Fibroblast of skin of back (primary cell): ENCODE measurements at regions not wholly inside any gene's neighbourhood (a gene's known extent, or its start where the extent isn't known, plus 50 kb on each side); places are given as distances from the start of the nearest gene placed in this dataset.

Experiments
- DNase-seq: peaks from one replicate; pipeline ENCODE4 v3.0.0-alpha.2; 2013

DNA sequence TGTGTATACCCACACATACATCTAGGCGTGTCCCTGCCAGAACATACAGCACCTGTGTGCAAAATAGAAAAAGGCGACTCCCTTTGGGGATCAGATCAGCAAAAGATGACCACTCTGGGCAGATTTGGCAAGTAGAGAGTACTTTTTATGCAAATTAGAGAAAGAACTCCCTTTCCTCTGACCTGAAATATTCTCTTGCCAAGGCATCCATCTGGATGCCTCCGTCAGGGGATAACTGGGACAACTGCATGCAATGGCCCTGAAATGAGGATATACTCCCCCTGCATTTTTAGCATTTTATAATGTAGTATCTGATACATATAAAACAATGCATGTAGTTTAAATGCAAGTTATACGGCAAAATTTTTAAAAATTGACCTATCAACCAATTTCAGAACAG, 247.7 kb downstream of the ICOS start:
- no peak for DNase-seq

DNA sequence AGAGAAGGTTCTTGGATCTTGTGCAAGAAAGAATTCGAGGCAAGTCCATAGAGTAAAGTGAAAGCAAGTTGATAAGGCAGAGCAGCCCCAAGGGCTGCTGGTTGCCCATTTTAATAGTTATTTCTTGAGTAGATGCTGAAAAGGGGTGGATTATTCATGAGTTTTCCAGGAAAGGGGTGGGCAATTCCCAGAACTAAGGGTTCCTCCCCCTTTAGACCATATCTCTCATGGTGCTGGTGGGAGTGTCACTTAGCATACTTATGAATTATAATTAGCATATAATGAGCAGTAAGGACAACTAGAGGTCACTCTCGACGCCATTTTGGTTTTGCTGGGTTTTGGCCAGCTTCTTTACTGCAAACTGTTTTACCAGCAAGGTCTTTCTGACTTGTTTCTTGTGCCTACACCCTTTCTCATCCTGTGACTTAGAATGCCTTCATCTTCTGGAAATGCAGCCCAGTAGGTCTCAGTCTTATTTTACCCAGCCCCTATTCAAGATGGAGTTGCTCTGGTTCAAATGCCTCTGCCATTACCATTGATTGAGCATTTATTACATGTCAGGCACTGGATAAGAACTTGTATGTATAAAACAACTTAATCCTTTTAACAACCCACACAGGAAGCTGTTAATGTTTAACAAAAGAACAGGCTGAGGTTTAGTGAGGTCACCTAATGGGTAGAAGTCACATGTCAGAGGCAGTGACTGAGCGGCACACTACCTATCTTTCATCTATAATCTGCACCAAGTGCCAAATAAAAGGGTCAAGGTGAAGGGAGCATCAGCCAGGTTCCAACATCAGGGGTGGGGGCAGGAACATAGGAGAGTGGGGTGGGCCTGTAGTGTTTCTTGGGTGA, 250.9 kb downstream of the ICOS start:
- no peak for DNase-seq

DNA sequence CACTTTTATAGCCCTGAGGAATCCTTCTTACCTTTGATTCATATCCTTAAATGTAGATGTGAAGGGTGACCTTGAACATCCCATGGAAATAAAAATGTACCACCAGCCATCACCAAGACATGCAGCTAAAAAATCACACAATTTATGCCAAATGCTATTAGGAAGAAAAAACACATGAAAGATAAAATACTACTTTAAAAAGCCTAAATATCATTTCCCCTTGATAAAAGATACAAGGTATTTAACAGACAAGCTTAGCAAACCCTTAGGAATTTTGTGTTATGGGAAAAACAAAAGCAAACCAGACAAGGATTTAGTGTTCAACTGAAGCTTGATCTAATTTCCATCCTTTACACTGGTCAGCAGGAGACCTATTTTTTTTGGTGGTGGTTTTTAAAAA, 255.0 kb downstream of the ICOS start:
- no peak for DNase-seq

DNA sequence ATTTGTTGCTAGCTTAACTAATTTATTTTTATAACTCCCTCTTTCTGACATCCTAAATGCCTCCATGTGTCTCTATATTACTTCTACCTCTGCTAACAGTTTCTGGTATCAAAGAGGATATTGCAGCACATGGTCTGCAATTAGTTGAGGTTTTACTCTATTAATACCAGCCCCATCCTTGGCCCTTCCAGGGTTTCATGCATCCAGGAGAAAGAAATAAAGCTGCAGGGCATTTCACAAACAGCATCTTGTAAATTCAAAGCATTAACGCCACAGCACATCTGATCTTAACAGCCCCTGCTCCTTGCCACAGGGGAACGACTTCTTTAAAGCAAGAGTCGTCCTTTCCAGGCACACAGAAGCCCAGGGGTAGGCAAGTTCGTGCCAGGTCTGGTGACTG, 258.9 kb downstream of the ICOS start:
- no peak for DNase-seq

DNA sequence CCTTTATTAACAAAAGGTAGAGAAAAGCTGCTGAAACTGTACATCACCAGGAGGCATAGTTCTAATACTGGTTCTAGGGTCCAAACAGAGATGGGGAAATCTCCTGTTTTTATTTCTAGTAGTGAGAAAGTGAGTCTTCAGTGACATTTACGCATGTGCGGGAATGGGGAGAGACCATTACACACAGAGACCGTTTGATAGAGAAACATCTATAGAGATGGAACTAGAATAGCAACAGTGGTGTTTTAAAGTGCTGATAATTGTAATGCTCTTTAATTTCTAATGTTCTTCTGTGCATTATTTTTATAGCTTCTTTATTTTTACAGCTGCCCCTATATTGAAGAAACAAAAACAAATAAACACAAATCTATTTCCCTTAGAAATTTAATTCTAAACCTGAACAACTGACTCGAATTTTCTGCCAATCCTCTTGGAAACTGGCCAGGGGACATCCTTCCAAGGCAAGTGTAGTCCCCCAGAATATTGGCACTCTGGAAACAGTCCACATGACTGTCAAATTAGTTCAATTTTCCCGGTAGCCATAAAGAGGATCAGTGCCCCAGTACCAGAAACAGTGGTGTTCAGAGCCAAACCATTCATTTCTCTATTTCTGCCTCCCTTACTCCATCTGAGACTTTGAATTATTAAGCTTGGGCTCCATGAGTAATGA, 260.9 kb downstream of the ICOS start:
- no peak for DNase-seq

DNA sequence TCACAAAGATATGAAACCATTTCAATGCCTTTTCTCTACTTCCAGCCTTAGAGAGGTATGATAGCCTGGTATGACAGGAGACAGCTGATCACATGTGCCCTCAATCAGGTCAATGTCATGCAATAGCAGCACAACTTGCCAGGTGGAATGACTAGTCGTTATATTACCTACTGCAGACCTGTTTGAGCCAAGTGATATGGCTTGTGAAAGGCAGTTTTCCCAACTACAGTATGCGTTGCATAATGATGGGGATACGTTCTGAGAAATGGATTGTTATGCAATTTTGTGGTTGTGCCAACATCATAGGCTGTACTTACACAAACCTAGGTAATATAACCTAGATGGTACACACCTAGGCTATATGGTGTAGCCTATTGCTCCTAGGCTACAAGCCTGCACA, 262.8 kb downstream of the ICOS start:
- DNase-seq: no peak

DNA sequence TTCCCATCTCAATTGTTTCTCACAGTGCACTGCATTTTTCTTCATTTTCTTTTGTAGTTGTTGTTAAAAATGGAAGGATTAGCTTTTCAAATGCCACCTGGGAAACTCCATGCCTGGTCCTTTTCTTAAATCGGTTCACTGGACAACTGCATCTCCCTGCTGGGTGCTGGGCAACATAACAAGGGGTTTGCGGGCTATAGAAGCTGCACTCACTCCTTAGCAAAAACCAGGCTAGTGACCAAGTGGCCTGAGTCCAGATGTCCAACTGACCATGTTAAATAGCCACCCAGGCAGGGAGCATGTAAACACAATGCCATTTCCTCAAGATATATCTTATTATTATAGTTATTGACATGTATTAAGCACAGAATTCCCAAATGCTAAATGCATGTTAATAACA, 264.9 kb downstream of the ICOS start:
- DNase-seq: no peak

DNA sequence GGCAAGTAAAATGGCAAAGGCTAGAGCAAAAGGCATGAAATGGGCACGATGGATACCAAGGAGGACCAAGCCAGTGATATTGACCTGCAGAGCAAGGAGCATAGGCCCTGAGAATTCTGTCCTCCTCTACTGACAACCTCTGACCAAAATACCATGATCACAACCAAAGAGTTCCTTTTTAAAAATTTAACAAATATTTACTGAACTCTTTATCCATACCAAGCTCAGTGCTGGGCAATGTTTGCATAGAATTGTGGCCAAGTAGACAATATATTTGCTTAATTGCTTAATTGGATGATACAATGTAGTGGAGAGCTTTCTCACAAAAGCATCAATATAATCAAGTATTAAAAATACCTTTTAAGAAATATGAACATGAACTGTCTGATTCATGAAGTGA, 265.7 kb downstream of the ICOS start:
- DNase-seq: no peak

DNA sequence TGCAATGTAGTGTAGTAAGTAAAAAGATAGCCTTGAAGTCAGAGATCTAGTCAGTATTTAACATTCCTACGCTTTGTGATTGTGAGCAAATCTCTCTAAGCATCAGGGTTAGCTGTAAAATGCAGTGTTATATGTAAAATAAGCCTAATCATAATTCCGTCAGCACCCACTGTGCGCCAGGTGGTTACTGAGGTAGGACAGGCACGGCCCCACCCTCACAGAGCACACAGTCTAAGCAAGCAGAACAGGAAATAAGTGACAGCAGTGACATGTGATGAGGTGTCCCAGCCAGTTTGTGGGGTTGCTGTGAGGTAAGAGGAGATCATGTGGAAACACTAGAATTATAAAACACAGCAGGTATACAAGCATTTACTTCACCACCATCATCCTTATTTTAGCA, 267.1 kb downstream of the ICOS start:
- DNase-seq: no peak

DNA sequence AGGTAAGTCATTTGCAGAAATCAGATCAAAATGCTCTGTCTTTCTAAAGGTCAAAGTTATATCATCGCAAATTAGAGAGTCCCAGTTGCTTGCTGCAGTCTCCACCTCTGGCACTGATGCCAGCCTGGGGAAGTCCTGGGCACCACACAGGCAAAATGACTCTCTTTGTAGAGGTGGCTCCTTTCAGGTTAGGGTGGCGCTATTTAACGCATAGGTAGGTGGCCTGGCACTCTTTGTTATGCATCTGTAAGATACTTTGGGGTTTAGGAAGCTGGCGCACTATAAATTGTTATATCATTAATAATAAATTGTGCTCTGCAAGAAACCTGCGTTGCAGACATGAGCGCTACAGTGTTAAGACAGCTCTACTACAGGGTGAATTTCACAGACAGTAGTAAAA, 268.5 kb downstream of the ICOS start:
- DNase-seq: no peak

DNA sequence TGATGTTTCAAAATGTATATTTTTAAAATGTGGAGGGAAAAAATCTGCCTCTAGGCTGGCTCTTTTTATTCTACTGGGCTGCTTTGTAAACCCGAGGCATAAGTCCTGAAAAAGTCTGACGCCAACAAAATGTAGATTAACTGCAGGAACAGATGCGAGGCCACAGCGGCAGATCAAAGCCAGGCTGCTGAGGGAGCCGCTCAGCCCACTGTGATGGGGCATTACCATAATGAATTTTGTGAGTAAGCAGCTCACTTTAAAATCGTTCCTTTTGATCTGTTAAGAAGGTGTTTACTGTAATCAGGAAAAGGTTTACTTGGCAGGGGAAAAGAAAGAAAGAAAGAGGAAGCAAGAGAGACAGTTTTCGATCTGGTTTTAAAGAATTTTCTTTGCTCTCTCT, 269.0 kb downstream of the ICOS start:
- no peak for DNase-seq

DNA sequence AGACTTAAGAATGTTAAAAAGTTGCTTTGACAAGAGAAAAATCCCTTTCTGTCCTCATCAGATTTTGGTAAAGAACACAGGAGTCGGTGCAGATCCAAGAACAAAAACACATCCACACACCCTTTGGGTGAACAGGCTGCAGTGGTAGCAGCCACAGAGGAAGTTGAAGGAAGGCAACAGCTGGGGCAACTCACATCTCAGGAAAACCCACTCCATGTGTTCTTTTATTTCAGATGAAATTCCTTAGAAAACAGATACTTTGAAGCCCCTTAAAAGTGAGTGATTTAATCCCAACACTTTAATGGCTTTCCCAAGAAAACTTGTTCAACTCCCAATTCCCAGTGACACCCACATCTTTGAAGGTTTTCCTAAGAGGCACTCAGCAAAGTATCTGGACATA, 271.3 kb downstream of the ICOS start:
- DNase-seq: no peak

DNA sequence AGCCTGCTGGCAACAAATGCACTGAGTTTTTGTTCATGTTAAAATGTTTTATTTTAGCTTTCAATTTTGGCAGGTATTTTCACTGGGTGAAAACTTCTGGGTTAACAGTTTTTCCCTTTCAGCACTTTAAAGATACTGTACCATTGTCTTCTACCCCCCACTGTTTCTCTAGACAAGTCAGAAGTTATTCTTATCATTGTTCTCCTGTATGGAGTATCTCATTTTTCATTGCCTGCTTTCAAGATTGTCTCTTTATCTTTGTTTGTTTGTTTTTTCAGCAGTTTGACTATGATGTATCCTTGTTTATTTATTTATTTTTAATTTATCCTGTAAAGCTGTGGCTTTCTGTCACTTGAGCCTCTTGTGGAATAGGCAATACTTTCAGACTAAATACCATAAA, 277.0 kb downstream of the ICOS start:
- DNase-seq: no peak

DNA sequence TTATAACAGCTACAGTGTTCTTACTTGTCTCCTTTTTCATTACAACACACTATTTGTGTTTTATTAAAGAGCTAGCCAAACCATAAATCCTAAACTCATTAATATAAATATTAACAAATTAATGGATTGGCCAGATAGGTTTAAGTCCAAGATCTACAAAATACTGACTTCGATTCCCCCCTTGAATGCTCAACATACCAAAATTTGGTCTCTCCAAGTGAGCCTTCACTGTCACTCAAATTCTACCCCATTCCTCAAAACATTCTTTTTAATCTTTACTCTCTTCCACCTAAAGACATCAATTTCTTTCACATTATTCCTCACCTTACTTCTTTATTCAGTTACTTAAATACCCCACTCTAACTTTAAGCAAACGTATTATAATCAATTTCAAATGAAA, 281.5 kb downstream of the ICOS start:
- DNase-seq: no peak

DNA sequence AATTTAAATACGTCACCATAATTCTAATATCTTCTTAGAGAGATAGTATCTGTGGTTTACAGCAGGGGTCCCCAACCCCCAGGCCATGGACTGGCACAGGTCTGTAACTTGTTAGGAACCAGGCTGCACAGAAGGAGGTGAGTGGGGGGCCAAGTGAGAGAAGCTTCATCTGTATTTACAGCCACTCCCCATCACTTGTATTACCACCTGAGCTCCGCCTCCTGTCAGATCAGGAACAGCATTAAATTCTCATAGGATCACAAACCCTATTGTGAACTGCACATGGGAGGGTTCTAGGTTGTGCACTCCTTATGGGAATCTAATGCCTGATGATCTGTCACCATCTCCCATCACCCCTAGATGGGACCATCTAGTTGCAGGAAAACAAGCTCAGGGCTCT, 282.6 kb downstream of the ICOS start:
- no peak for DNase-seq

DNA sequence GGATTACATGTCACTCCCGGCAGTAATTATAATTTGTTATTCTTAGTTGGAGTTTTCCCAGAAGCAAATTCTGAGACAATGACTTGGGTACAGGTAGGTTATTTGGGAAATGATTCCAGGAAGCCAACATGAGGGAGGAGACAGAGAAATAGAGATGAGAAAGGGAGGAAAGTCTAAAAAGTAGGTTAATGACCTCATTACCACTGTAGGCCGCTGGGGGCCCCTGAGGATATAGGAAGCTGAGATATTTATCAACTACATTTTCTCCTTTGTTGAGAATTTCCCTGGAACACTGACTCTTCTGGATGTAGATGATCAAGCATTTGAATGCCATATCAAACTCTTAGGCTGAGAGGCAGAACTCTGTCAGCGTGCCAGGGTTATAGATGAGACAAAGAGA, 284.3 kb downstream of the ICOS start:
- DNase-seq: no peak

DNA sequence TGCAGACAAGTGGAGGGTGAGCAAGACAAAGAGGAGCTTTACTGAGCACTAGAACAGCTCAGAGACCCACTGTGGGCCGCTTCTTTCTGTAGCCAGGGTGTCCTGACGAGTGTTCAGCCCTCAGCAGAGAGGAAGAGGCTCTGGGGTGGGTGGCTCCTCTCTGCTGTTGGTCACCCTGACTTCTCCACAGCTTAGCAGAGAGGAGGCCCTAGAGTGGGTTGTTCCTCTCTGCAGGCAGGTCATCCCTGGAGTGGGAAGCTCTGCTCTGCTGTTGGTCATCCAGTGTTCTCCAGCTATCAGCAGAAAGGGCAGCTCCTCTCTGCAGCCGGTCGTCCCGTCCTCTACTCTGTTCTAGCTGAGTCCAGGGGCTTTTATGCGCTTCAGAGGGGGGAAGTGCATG, 286.5 kb downstream of the ICOS start:
- DNase-seq: no peak

DNA sequence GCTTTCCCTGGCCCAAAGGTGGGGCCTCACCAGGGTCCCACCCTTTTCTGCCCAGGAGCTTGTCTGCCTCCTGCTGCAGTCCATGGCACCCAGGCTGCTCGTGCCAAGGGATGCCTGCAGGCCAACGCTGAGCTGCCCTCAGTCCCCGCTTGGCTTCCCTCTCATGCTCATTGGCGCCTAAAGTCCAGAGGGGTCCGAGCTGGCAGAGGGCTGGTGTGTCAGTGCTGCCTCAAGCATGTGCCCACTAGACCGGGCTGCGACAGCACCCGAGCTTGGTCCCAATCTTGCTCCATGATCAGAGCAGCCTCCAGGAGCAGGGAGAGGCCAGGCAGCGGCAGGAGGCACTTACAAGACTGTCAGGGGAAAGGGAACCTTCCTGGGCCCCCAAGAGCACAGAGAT, 287.0 kb downstream of the ICOS start:
- no peak for DNase-seq

DNA sequence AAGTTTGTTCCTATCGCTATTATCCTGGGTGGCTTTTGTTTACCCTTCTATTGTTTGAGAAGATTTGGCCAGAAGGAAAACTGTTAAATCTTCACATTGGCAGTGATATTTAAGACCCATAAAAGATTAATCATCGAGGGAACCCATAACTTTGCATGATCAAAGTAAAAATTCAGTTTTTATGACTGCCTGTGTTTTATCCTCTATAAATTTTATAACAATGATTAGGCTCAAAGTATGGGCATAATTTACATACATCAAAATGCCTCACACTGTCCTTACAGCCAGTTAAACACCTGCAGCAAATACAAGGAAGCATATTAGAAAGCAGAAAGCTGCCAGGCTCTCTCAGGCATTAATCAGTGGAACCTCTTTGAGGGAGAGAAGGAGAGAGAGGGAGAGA, 289.1 kb downstream of the ICOS start:
- DNase-seq: no peak

DNA sequence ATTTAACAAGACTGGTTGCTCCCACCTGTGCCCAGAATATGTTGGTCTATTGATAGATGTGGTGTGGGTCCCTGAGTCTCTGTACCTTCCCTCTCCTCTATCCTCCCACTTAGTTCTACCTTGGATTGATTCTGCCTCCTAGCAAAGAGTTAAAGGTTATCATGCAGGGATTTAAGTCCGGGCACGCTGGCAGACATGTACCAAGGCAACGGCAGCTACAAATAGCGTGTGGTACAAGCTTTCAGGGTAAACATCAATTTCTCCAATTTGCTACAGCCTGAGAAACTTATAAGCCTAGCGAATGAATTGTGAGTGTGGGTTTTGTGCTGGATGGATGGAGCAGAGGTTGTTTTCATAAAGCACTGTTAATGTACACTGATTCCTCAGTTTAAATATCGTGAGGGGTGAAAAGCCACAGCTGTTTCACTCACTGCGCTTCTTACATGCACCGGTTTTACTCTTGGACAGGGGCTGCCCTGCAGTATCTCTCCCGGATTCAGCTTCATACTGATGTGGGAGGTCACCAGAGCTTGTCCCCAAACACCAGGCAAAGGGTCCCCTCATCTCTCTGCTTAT, 289.8 kb downstream of the ICOS start:
- DNase-seq: no peak

DNA sequence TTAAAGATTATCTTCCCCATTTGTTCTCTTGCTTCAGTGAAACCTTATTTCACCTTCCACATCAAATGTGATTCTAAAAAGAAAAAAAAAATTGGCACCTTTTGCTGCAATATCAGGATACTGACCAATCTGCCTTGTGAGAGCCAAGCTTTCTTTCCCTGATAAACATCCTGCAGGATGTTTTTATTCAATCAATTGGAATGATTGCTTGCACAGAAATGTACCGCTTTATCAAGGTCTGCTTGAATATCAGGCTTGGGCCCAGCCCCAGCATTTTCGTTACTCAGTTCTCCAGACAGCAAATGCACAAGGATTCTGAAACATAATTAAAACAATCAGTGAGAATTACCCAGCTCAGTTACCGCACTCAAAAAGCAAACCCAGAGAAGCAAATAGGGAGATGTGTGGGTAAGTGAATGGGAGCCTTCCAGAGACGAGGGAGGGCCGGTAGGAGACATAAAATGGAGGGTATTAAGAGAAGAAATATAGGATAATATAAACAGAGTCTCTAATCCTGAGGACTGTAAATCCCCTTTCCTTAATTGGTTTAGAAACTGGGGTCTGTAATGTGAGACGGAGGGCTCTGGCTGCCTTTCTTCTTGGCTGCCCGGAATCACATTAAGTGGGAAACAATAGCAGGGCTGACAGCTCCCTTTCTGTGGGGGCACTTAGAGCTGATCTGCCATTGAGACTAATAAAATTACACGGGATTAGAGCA, 291.8 kb downstream of the ICOS start:
- DNase-seq: no peak

DNA sequence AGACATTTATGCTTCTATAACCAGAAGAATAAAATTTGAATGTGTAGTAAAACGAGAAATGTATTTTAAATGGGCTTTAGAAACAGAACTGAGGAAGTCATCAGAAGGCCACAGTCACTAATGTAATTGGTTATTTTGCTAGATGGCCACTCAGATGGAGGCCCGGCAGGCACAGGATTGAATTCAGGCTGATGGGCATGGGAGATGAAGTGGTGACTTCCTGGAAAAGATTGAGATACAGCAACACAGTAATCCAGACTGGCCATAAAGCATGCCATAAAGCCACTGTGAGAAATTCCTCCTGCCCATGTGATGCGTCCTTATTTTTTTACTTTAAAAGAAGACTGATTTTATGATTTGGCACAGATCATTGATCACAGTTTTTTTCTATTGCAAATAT, 297.7 kb downstream of the ICOS start:
- no peak for DNase-seq

DNA sequence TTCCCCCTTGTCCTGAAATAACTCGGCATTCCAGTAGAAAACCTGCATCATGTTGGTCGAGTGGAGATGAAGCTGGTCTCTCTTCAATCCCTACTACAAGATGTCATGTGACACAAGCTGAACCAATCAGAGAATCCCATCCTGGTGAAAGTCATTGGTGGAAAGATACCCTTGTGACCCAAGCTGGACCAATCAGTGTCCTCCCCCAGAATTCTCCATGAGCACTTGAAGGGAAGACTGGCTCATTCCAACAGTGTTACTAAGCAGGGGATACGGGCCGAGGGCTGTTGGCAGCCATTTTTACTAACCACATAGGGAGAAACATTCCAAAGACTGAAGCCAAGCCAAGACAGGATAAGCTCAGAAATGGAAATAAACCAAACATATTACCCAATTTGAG, 298.3 kb downstream of the ICOS start:
- peak; percentile 23 for DNase-seq

DNA sequence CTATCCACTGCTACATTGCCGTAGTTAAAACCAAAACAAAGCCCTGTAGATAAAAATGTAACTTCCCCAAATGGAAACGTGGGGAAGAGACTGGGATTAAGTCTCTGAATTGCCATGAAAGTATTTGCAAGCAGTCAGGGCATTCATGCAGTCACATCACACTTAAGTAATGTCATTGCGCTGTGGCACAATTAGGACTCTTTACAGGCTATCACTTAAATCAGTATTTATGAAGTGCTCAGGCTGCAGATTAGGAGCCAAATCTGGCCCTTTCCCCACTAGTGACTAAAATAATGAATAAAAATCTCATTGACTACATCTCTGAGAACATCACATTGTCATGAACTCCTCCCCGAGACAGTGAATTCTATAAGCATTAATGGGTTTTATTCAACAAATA, 300.9 kb downstream of the ICOS start:
- DNase-seq: no peak
